GM18502 (cell line): ENCODE measurements at regions not wholly inside any gene's neighbourhood (a gene's known extent, or its start where the extent isn't known, plus 50 kb on each side); places are given as distances from the start of the nearest gene placed in this dataset.
"Not testable (repeated sequence)": the region's sequence is repeated elsewhere in the genome, so short reads cannot be mapped to it uniquely, and the experiment has no call there.

Experiments used
- ATAC-seq: cut with Tn5 transposase; IDR thresholded peaks from one replicate; pipeline ENCODE4 v1.9.1; 2021; ENCODE audit warnings: mild to moderate bottlenecking; ENCODE audit not compliant: unreplicated experiment, poor library complexity

GRCh38 chr2:201568217-201568820 lies 75.0 kb downstream of the TMEM237 start:
- no peak for ATAC-seq

GRCh38 chr2:201559067-201559710 lies 84.1 kb downstream of the TMEM237 start:
- ATAC-seq, result no peak

GRCh38 chr2:201558665-201559064 lies 84.6 kb downstream of the TMEM237 start:
- ATAC-seq, result no peak

GRCh38 chr2:201558232-201558631 lies 85.1 kb downstream of the TMEM237 start:
- no peak for ATAC-seq

GRCh38 chr2:201551901-201552300 lies 91.4 kb downstream of the TMEM237 start:
- no peak for ATAC-seq

GRCh38 chr2:201546576-201546975 lies 95.0 kb downstream of the STRADB start:
- ATAC-seq, result no peak

- no peak for ATAC-seq
Measured at GRCh38 chr2:201542291-201542690, 90.8 kb downstream of the STRADB start.

- not testable (repeated sequence) for ATAC-seq
Measured at GRCh38 chr2:201539271-201539670, 87.7 kb downstream of the STRADB start.

GRCh38 chr2:201538025-201538424 lies 86.5 kb downstream of the STRADB start:
- no peak for ATAC-seq

- no peak for ATAC-seq
Measured at GRCh38 chr2:201536754-201537153, 85.2 kb downstream of the STRADB start.

- ATAC-seq, result no peak
Measured at GRCh38 chr2:201536046-201536445, 84.5 kb downstream of the STRADB start.

GRCh38 chr2:201532686-201533304 lies 81.3 kb downstream of the STRADB start:
- ATAC-seq, result peak; percentile 97
